Thyroid gland (tissue), 4 donors: ENCODE measurements at regions not wholly inside any gene's neighbourhood (a gene's known extent, or its start where the extent isn't known, plus 50 kb on each side); places are given as distances from the start of the nearest gene placed in this dataset.
A peak's percentile ranks its signal among the peaks of the same experiment; 100 is the strongest.

ENCODE experiments used
- DNase-seq, 2 donors: peaks; one replicate each; pipeline ENCODE4 v3.0.0-alpha.2; 2019
- H3K27ac ChIP-seq, 3 donors: fragments of 200-600 bp; sonication (generic); 1 replicate in 2 of 3; 2 replicates in 1 of 3; pipeline ENCODE4 v1.5.1; 2016 to 2019; ENCODE audit warnings: mild to moderate bottlenecking in 1 of 3, moderate library complexity in 1 of 3
- H3K27me3 ChIP-seq: fragments of 200-600 bp; sonication (generic); one replicate; pipeline ENCODE4 v1.5.1; 2019
- H3K36me3 ChIP-seq, 2 donors: fragments of 200-600 bp; sonication (generic); one replicate each; pipeline ENCODE4 v1.5.1; 2016 to 2019
- H3K4me1 ChIP-seq, 2 donors: fragments of 200-600 bp; sonication (generic); one replicate each; pipeline ENCODE4 v1.5.1; 2017 to 2019
- H3K4me3 ChIP-seq, 3 donors: fragments of 200-600 bp; sonication (generic); replicated peaks in 1 of 3; 1 replicate in 2 of 3; 2 replicates in 1 of 3; pipeline ENCODE4 v1.5.1; 2016; ENCODE audit warnings: mild to moderate bottlenecking in 1 of 3
- H3K9me3 ChIP-seq: fragments of 200-600 bp; sonication (generic); one replicate; pipeline ENCODE4 v1.5.1; 2017
- CTCF ChIP-seq, 6 experiments: fragments of 200-600 bp in 3 of 6; fragments of 450-650 bp in 3 of 6; sonication (generic) in 3 of 6; IDR thresholded peaks; one replicate each; pipeline ENCODE4 v1.5.1; 2016 to 2019; ENCODE audit warnings: antibody characterized with exemption in 6 of 6, mild to moderate bottlenecking in 2 of 6, inconsistent platforms in 1 of 6, moderate library complexity in 1 of 6
- POLR2A ChIP-seq, 2 donors: fragments of 450-650 bp; IDR thresholded peaks; one replicate each; pipeline ENCODE4 v1.6.1; 2017; ENCODE audit warnings: antibody characterized with exemption in 2 of 2, mild to moderate bottlenecking in 2 of 2, moderate library complexity in 1 of 2
- WGBS, 2 donors: methylation state at CpG; one replicate each; pipeline ENCODE4 v1.1.5; 2017; 5-methylcytosine and 5-hydroxymethylcytosine counted together
- intact Hi-C: fragments of 100-400 bp; cut with DNase I; formaldehyde crosslinking; loops from one replicate; pipeline ENCODE4 v1.15.1; 2023

- WGBS, 2 donors: 61 to 66% methylated on average over 3 of the region's 3 CpGs
- Histone ChIP-seq H3K9me3 (no peaks in the 10 kb centered on the region), H3K4me1 (no peaks in the 10 kb centered on the region), H3K4me3 (no peak overlapping the region), H3K27ac (no peak overlapping the region), H3K27me3 (no peaks in the 10 kb centered on the region), H3K36me3 (no peaks in the 10 kb centered on the region)
- intact Hi-C loops: no loop called here
- TF ChIP-seq CTCF (IDR thresholded peaks at IDR 0.05): no peak
- TF ChIP-seq POLR2A (IDR thresholded peaks at IDR 0.05): no peak
- no peak for DNase-seq
These were observed 282.3 kb downstream of the DEPDC1B start for GRCh38 chr5:60417500-60418181.

GRCh38 chr5:60415443-60415842 is 284.5 kb downstream of the DEPDC1B start:
- Histone ChIP-seq H3K4me3 (no peak overlapping the region), H3K36me3 (no peaks in the 10 kb centered on the region), H3K9me3 (no peaks in the 10 kb centered on the region), H3K27me3 (no peaks in the 10 kb centered on the region), H3K27ac (no peak overlapping the region), H3K4me1 (no peaks in the 10 kb centered on the region)
- TF ChIP-seq POLR2A (IDR thresholded peaks at IDR 0.05) (no peak), CTCF (IDR thresholded peaks at IDR 0.05) (no peak)
- intact Hi-C loops: no loop called here
- 98 to 100% methylated on average over 2 to 23 of the region's 23 CpGs for WGBS, 2 donors
- no peak for DNase-seq

GRCh38 chr5:60410427-60410826 is 289.5 kb downstream of the DEPDC1B start:
- H3K4me1 ChIP-seq: peaks cover 0 to under 1% of the 10 kb centered on the region in 2 donors
- intact Hi-C loops: no loop called here
- 93% methylated on average over 1 of the region's 1 CpG for WGBS, 2 donors
- no peaks in the 10 kb centered on the region for H3K9me3 ChIP-seq
- TF ChIP-seq CTCF (IDR thresholded peaks at IDR 0.05) (no peak), POLR2A (IDR thresholded peaks at IDR 0.05) (no peak)
- H3K27ac ChIP-seq: no peak overlapping the region
- no peaks in the 10 kb centered on the region for H3K36me3 ChIP-seq
- DNase-seq: no peak
- no peaks in the 10 kb centered on the region for H3K27me3 ChIP-seq
- H3K4me3 ChIP-seq: no peak overlapping the region

GRCh38 chr5:60404171-60404570 is 295.8 kb downstream of the DEPDC1B start:
- intact Hi-C loops: no loop called here
- no peak overlapping the region for H3K4me3 ChIP-seq
- peaks cover 0 to 23% of the 10 kb centered on the region in 2 donors for H3K4me1 ChIP-seq
- no peak for DNase-seq
- TF ChIP-seq CTCF (IDR thresholded peaks at IDR 0.05) (no peak), POLR2A (IDR thresholded peaks at IDR 0.05) (no peak)
- WGBS, 2 donors: 59 to 67% methylated on average over 1 of the region's 1 CpG
- no peaks in the 10 kb centered on the region for H3K27me3 ChIP-seq
- no peaks in the 10 kb centered on the region for H3K36me3 ChIP-seq
- H3K27ac ChIP-seq: peak overlapping the region in 1 of 3 donors; percentile 10
- H3K9me3 ChIP-seq: no peaks in the 10 kb centered on the region

GRCh38 chr5:60403343-60404006 is 296.5 kb downstream of the DEPDC1B start:
- no peak for TF ChIP-seq POLR2A (IDR thresholded peaks at IDR 0.05)
- no peak for TF ChIP-seq CTCF (IDR thresholded peaks at IDR 0.05)
- H3K9me3 ChIP-seq: no peaks in the 10 kb centered on the region
- WGBS, 2 donors: 43 to 69% methylated on average over 1 of the region's 1 CpG
- no peak overlapping the region for H3K27ac ChIP-seq
- intact Hi-C loops: no loop called here
- H3K4me3 ChIP-seq: no peak overlapping the region
- H3K36me3 ChIP-seq: no peaks in the 10 kb centered on the region
- H3K27me3 ChIP-seq: no peaks in the 10 kb centered on the region
- H3K4me1 ChIP-seq: peaks cover 0 to 23% of the 10 kb centered on the region in 2 donors
- DNase-seq: no peak
